ENCODE measurements at regions not wholly inside any gene's neighbourhood (a gene's known extent, or its start where the extent isn't known, plus 50 kb on each side); places are given as distances from the start of the nearest gene placed in this dataset.

DNA sequence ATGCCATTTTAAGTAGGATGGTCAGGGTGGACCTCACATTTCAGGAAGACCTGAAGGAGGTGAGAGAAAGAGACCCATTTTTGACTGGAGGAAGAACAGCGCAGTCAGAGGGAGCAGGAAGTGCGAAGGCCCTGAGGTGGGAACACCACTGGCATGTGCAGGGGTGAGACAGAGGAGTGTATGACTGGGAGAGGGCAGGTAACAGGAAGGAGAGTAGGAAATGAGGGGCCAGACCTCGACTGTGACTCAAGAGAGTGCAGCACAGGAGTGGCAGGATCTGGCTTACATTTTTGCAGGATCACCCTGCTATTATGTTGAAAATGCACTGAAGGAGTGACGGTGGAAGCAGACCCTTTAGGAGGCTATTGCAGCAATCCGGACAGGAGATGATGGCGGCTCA lies 117.7 kb upstream of the CDYL start:
- no peaks in the 10 kb centered on the region for H3K36me3 Mint-ChIP-seq
- TF ChIP-seq CTCF (conservative IDR thresholded peaks at IDR 0.05) = no peak
- no peak overlapping the region for H3K27ac Mint-ChIP-seq
- H3K4me3 Mint-ChIP-seq = no peak overlapping the region
- no peaks in the 10 kb centered on the region for H3K9me3 Mint-ChIP-seq
- no peak for DNase-seq (ENCODE audit: extremely low spot score, unreplicated experiment)
- H3K4me1 Mint-ChIP-seq (ENCODE audit: unreplicated experiment) = no peaks in the 10 kb centered on the region
- peaks cover 4% of the 10 kb centered on the region for H3K27me3 Mint-ChIP-seq

DNA sequence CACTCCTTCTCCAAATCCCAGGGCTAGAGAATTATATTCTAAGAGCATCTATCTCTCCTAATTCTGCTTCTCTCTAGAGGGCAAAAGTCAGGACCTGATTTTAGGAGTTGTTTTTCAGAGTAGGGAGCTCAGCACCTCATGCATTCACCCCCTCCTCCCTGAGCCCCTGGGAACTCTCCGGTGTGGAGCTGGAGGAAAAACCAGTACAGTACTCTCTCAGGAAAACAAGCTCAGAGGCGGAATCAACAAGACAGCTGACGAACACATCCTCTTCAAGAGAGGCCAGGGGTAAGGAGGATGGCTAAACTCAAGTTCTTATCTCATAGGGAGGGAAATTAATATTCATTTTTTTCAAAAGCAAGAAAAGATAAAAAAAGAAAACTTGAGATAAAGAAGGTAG lies 120.1 kb upstream of the CDYL start:
- no peaks in the 10 kb centered on the region for H3K36me3 Mint-ChIP-seq
- peaks cover 4% of the 10 kb centered on the region for H3K27me3 Mint-ChIP-seq
- no peak overlapping the region for H3K27ac Mint-ChIP-seq
- H3K4me1 Mint-ChIP-seq (ENCODE audit: unreplicated experiment) = no peaks in the 10 kb centered on the region
- no peaks in the 10 kb centered on the region for H3K9me3 Mint-ChIP-seq
- H3K4me3 Mint-ChIP-seq = no peak overlapping the region
- peak; percentile 18 for DNase-seq (ENCODE audit: extremely low spot score, unreplicated experiment)
- TF ChIP-seq CTCF (conservative IDR thresholded peaks at IDR 0.05) = no peak

DNA sequence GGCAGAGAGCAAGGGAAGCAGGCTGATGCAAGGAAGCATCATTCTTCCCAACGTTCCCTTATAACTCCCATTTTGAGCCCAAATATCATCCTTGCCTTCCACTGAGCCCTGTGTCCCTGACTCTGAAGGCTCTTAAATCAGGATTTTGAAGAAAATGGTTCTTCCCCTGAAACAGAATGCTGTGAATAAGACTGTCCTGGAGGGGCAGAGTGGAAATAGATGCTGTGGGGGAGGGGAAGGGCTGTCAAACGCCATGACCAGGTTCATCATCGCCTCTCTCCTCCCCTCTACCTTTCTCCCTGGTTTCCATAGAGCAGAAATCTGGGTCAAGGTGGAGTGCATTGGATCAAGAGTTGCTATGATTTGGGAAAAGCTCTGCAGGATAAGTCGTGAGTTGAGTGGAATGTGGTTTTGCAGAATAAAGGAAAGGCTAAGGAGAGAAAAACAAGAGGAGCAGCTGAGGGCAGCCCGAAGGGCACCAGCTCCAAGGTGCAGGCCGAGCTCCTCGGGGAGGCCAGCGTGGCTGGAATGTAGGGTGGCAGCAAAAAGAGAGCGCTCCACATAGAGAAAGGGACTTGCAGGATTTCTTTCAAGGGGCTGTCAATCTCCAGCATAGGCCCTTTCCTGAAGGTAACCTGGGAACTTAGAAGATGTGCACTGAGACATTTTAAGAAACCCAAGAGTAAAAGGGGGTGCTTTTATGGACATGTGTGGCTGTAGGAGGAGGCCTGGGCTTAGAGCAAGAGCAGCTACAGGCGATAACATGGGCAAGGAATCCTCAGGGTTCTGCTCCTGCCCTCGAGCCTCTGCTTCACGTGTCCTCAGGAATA lies 120.8 kb upstream of the CDYL start:
- DNase-seq (ENCODE audit: extremely low spot score, unreplicated experiment) = peak; percentile 20
- H3K27ac Mint-ChIP-seq = no peak overlapping the region
- no peaks in the 10 kb centered on the region for H3K36me3 Mint-ChIP-seq
- TF ChIP-seq CTCF (conservative IDR thresholded peaks at IDR 0.05) = no peak
- no peaks in the 10 kb centered on the region for H3K9me3 Mint-ChIP-seq
- peaks cover 4% of the 10 kb centered on the region for H3K27me3 Mint-ChIP-seq
- H3K4me3 Mint-ChIP-seq = no peak overlapping the region
- H3K4me1 Mint-ChIP-seq (ENCODE audit: unreplicated experiment) = no peaks in the 10 kb centered on the region

DNA sequence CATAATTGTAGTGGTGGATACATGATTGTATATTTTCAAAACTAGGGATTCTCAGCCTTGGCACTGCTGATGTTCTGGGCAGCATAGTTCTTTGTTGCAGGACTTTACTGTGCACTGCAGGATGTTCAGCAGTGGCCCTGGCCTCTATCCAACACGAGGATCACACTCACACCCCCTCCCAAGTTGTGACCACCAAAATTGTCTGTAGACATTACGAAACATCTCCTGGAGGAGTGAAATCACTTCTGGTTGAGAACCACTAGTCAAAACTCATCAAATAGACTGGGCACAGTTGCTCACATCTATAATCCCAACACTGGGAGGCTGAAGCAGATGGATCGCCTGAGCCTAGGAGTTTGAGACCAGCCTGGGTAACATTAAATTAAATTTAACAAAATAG lies 123.1 kb upstream of the CDYL start:
- Mint-ChIP-seq H3K36me3 (no peaks in the 10 kb centered on the region), H3K9me3 (no peaks in the 10 kb centered on the region), H3K4me3 (no peak overlapping the region), H3K27ac (no peak overlapping the region), H3K27me3 (no peaks in the 10 kb centered on the region), H3K4me1 (ENCODE audit: unreplicated experiment) (no peaks in the 10 kb centered on the region)
- peak; percentile 1 for DNase-seq (ENCODE audit: extremely low spot score, unreplicated experiment)
- no peak for TF ChIP-seq CTCF (conservative IDR thresholded peaks at IDR 0.05)

GRCh38 chr6:4651831-4652467 lies 124.3 kb upstream of the CDYL start:
- TF ChIP-seq CTCF (conservative IDR thresholded peaks at IDR 0.05) = no peak
- H3K4me1 Mint-ChIP-seq (ENCODE audit: unreplicated experiment) = peaks cover 6% of the 10 kb centered on the region
- H3K4me3 Mint-ChIP-seq = no peak overlapping the region
- no peaks in the 10 kb centered on the region for H3K9me3 Mint-ChIP-seq
- no peaks in the 10 kb centered on the region for H3K27me3 Mint-ChIP-seq
- DNase-seq (ENCODE audit: extremely low spot score, unreplicated experiment) = no peak
- H3K27ac Mint-ChIP-seq = no peak overlapping the region
- no peaks in the 10 kb centered on the region for H3K36me3 Mint-ChIP-seq

Data from type B pancreatic cell (in vitro differentiated cells).